Putamen (tissue), 1 donor: ENCODE measurements at regions not wholly inside any gene's neighbourhood (a gene's known extent, or its start where the extent isn't known, plus 50 kb on each side); places are given as distances from the start of the nearest gene placed in this dataset.

Source experiments
- DNase-seq: peaks from one replicate; pipeline ENCODE4 v3.0.0-alpha.2; 2016; ENCODE audit warnings: low spot score

- no peak for DNase-seq
These were observed 180.8 kb upstream of the CCDC179 start for GRCh38 chr11:23041001-23041503.

- no peak for DNase-seq
These were observed 198.4 kb upstream of the CCDC179 start for GRCh38 chr11:23058656-23059055.

- DNase-seq = no peak
These were observed 203.0 kb upstream of the CCDC179 start for GRCh38 chr11:23063276-23063675.

- peak; percentile 11 for DNase-seq
These were observed 218.2 kb upstream of the CCDC179 start for GRCh38 chr11:23078289-23078971.

GRCh38 chr11:23079382-23079813, 219.1 kb upstream of the CCDC179 start:
- DNase-seq = no peak

GRCh38 chr11:23087407-23087806, 227.1 kb upstream of the CCDC179 start:
- DNase-seq = no peak

GRCh38 chr11:23090659-23091058, 230.4 kb upstream of the CCDC179 start:
- DNase-seq = no peak

GRCh38 chr11:23095650-23096189, 235.4 kb upstream of the CCDC179 start:
- no peak for DNase-seq

- no peak for DNase-seq
These were observed 237.6 kb upstream of the CCDC179 start for GRCh38 chr11:23097891-23098290.

- no peak for DNase-seq
These were observed 239.0 kb upstream of the CCDC179 start for GRCh38 chr11:23099256-23099655.

- no peak for DNase-seq
These were observed 240.5 kb upstream of the CCDC179 start for GRCh38 chr11:23100726-23101125.

GRCh38 chr11:23103416-23103815, 243.1 kb upstream of the CCDC179 start:
- DNase-seq = no peak

GRCh38 chr11:23111527-23111926, 251.3 kb upstream of the CCDC179 start:
- no peak for DNase-seq

- DNase-seq = no peak
These were observed 252.1 kb upstream of the CCDC179 start for GRCh38 chr11:23112390-23112789.

GRCh38 chr11:23112987-23113886, 253.0 kb upstream of the CCDC179 start:
- no peak for DNase-seq

- DNase-seq = no peak
These were observed 253.6 kb upstream of the CCDC179 start for GRCh38 chr11:23113887-23114216.

- DNase-seq = no peak
These were observed 263.5 kb upstream of the CCDC179 start for GRCh38 chr11:23123753-23124152.

GRCh38 chr11:23124249-23124648, 264.0 kb upstream of the CCDC179 start:
- no peak for DNase-seq

- no peak for DNase-seq
These were observed 264.7 kb upstream of the CCDC179 start for GRCh38 chr11:23124996-23125395.

GRCh38 chr11:23127706-23128105, 267.4 kb upstream of the CCDC179 start:
- no peak for DNase-seq

- DNase-seq = no peak
These were observed 274.4 kb upstream of the CCDC179 start for GRCh38 chr11:23134627-23135026.

GRCh38 chr11:23138761-23139160, 278.5 kb upstream of the CCDC179 start:
- no peak for DNase-seq

GRCh38 chr11:23143022-23143421, 282.7 kb upstream of the CCDC179 start:
- DNase-seq = no peak
